ENCODE measurements at regions not wholly inside any gene's neighbourhood (a gene's known extent, or its start where the extent isn't known, plus 50 kb on each side); places are given as distances from the start of the nearest gene placed in this dataset.
"Not testable (repeated sequence)": the region's sequence is repeated elsewhere in the genome, so short reads cannot be mapped to it uniquely, and the experiment has no call there.

DNA sequence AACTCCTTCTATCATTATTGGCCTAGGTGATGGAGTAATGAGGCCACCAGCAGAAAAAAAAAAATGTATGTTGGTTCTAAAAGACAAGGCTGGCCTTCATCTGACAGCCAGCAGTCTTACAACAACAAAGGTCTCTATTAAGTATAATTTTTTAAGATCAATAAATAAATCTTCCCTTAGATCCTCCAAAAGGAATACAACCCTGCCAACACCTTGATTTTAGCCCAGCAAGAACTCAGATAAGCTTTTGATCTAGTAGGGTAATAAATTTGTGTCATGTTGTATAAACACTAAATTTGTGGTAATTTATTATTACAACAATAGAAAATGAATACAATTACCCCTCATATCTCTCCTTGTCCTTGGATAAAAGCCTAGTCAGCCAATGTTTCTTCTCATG is 633.2 kb upstream of the FAM174A start:
- DNase-seq (ENCODE audit: low read depth): no peak

DNA sequence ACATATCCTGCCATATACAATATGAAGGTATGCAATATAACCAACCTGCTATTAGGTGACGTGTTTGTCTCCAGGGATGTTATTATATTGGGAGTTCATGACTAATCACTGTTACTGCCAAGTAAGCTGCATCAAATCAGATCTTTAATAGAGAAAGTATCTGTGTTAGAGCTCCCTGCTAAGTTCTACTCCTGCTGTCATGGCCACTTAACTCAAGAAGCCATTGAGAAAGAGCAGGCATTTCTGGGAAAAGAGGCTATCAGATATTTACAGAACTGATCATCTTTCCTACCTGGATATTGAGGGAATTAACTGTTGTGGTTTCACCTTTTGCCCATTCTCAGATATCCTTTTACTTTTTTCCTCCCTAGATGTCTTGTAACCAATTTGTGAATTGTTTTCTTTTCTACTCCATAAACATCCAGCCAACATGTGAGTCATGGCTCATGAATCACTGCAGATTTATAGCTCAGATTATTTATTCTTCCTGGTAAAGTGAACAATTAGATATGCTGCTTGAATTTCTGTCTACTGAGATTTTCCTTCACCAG is 634.8 kb upstream of the FAM174A start:
- DNase-seq (ENCODE audit: low read depth): no peak

DNA sequence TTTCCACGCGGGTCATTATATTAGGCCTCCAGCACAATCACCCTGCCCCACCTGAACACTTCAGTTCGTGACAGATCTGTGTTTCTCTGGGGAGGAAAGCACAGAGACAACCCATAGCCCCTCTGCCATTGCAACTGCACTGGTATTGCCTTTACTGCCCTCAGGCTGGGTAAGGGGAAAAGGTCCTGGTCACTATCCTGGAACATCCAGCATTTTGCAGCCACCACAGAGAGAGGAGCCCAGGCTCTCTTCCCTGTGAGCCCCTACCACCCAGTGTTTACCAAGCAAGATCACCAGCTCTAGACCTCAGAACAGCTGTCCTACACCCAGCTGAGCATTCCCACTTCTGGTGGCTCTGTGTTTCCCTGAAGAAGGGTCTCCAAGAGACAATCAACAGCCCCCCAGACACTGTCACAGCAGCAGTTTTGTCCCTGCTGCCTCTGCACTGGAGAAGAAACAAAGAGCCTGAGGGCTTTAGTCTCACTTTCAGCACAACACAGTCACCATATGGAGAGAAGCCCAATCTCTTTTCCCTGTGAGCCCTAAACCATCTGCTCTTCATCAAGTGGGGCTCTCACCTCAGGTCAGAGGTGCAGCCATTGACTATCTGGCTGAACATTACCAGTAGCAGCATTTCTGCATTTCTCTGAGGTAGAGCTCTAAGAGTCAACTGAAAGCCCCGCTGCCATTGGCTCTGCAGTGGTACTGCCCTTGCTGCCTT is 655.2 kb upstream of the FAM174A start:
- DNase-seq (ENCODE audit: low read depth): no peak

DNA sequence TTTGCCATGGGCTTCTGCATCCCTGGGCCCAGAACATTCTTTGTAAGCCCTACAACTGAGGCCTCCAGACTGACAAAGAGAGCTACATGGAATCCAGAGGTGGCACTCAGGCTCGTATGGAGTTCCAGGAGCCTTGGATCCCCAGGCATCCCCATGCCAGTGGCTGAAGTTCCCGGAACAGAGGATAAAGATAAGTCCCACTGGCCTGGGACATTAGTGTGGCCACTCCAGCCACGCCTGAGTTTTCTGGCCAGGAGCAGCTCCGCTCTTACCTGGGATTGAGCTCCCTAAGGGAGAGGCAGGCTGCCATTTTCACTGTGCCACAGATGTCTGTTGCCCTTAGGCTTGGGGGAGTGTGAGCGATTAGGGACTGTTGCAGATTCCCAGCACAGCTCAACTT is 656.3 kb upstream of the FAM174A start:
- no peak for DNase-seq (ENCODE audit: low read depth)

DNA sequence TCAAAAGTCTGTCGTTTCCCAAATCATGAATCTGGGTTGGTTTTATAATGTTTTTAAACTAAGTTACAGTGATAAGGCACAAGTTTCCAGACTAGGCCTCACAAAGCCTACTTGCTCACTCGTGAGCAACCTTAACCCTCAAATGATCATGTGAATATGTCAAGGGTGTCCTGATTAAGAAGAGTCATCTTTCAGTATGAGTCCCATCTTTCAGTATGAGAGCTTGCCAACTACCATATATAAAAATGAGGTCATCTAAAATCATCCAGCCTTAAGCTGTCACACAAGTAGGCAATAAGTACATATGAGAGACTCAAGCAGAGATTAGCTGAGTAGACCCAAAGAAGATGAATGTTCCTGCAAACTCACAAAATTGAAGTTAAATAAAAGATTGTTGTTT is 668.4 kb upstream of the FAM174A start:
- no peak for DNase-seq (ENCODE audit: low read depth)

DNA sequence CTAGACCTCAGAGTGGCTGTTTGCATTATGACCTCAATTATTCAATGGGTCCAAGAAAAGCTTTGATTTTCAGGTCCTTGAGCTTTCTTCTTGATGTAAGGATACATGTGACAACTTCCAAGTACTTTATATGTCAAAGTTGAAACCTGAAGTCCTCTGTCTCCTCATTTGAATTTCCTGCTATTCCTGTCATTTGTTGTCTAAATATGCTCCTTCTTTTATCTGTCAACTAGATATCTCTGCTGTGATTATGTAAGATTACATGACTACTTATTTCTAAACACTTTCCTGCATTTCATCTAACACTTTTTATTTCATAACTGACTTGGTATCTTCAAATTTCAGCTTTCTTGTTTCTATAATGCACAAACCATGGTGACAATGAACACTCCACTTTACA is 670.0 kb upstream of the FAM174A start:
- DNase-seq (ENCODE audit: low read depth): no peak

DNA sequence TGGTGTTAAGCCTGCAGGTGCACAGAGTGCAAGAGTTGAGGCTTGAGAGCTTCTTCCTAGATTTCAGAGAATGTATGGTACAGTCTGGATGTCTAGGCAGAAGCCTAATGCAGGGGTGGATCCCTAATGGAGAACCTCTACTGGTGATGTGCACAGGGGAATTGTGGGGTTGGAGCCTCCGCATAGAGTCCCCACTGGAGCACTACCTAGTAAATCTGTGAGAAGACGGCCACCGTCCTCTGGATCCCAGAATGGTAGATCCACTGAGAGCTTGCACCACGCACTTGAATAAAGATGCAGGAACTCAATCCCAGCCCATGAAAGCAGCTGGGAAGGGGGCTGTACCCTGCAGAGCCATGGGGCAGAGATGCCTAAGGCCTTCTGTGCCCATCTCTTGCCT is 699.4 kb upstream of the FAM174A start:
- no peak for DNase-seq (ENCODE audit: low read depth)

DNA sequence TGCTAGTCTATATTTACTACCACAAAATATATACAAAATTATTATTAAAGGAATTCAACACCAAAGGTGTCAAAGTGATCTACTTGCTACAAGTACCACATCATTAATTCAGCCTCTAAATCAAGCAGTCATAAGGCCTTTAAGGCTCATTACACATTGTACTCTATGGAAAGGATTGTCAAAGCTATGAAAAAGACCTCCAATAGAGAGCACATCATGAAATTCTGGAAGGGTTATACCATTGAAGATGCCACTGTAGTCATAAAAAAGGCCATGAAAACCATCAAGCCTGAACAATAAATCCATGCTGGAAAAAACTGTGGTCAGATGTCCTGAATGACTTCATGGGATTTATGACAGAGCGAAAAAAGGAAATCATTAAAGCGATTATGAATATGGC is 708.0 kb upstream of the FAM174A start:
- DNase-seq (ENCODE audit: low read depth): no peak

DNA sequence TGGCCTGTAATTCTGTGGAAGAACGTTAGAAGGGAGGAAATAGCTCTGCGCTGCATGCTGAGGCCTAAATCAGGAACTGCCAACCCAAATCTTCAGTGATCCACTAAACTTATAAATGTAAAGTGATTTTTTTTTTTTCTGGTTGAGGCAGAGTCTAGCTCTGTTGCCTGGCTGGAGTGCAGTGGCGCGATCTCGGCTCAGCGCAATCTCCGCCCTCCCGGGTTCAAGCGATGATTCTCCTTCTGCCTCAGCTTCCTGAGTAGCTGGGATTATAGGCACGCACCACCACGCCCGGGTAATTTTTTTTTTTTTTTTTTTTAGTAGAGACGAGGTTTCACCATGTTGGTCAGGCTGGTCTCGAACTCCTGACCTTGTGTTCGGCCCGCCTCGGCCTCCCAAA is 717.4 kb upstream of the FAM174A start:
- no peak for DNase-seq (ENCODE audit: low read depth)

DNA sequence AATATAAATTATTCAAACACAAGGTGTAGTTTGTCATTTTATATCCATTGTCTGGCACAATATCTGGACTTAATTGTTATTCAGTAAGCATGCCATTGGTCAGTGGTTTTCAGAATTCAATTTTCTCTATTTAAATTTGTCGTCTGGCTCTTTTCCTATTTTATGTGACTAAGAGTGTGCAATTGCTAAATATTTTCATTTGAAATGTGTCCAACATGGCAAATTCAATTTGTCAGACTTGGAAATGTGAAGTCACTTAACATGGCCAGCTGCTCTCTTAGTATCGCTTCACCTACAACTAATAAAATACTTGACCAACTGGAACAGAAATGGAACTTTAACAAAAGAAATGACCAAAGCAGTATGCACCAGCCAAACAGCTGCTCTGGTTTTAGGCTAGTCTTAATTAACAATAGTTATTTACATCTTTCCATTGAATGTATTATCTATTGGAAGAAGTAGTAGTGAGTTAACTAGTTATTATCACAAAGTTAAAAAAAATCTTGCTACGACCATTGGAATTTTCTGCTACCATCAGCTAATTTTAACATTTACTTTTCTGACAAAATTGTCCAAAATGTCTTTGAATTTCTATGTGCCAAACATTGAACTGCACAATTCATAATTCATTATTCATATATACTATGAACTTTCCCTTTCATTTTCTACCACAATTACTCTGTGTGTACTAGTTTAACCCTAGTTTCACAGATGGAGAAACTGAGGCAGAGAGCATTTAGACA is 720.7 kb upstream of the FAM174A start:
- no peak for DNase-seq (ENCODE audit: low read depth)

DNA sequence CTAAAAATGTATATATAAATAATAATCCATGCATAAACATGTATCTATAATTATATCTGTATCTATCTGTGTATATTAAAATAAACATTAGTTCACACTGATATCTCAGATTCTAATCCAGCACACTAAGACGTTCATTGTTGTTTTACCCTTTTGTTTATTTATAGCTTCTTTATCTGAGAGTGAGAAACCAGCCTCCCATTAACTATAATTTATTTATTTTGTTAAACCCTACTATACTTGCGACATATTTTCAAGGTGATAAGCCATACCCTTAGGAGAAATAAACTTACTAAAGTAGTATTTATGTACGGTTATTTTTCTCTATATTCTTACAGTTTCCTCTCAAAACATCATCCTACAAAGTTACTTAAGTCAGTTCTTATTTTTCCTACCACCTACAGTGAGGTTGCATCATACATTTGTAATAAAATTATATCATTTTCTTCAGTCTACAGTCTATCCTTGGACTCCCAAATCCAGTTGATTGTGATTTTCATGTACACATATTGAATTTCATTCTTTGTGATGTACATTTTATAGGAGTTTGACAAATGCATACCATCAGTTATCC is 726.4 kb upstream of the FAM174A start:
- no peak for DNase-seq (ENCODE audit: low read depth)

DNA sequence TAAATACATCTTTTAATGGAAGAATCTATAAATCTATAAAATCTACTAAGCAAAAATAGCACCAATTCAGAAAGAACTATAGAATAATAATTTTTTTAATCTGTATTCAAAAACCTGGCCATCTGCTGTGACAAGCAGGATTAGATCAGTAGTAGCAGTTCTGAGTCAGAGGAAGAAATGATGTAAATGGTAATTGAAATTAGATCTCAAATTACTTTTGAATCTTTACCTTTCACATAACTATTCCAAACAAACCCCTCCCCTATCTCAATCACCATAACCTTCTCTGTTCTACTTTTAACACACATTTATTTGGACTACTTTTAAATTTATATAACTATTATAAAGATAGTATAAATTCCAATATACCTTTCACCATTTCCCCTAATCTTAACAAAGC is 727.8 kb upstream of the FAM174A start:
- no peak for DNase-seq (ENCODE audit: low read depth)

DNA sequence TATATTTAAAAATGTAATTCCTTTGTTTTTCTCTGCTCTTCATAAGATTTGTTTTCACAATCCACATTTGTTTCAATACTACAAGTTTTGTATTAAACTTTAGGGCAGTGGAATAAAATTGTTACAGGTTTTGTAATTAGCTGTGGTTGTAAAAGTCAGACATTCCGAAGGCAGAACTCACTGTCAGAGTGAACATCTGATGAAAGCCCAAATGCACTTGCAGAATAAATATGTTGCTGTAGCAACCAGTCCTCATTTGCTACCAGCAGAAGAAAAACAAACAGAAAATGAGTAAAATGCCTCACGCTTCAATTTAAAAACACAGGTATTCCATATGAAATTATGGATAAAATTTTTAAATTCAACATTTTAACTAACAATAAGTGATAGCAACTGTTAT is 740.1 kb upstream of the FAM174A start:
- DNase-seq (ENCODE audit: low read depth): no peak

DNA sequence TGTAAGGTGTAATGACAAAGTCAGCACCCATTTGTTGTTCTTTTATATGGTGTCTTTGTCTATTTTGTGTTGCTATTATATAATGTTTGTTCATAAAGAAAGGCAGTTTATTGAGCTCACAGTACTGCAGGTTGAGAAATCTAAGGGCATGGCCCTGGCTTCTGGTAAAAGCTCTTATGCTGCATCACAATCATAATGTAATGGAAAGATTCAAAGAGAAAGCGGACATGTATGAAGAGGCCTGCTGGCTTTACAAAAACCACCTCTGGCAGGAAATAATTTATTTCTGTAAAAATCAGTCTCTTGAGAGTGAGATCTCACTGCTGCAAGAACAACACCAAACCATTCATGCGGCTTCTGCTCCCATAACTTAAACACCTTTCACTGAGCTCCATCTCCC is 746.7 kb upstream of the FAM174A start:
- DNase-seq (ENCODE audit: low read depth): no peak

DNA sequence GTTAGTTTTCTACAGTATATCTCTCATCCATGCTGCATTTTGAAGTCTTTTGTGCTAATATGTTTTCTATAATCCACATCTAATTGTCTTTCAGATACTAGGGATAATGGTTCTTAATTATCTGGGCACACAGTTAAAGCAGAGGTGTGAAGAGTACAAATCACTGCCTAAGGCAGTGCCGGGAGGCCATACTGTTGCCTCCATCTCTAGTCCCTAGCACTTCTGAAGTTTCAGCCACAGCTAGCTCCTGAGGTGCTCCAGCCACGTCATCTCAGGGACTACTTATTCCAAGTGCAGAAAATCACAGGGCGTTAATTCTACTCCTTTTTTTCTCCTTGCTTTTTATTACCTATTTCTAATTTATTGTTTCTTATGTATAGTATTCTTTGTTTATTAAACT is 760.0 kb upstream of the FAM174A start:
- DNase-seq (ENCODE audit: low read depth): no peak

DNA sequence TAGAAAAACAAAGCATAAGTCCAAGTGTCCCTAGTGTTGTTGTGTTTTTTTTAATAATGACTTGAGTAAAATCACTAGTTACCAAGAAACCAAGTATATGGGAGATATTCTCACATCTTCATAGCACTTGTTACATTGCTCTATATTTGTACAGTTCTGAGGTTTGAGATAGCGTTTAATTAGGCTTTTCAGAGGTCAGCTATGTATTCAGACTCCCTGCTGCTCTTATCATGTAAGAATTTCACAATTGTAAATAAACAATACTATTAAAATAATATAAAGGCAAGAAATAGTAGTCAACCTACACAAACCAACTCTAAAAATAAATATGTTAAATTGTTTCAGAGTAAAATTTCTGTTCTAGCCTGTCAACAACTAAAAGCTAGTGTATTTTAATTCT is 761.9 kb upstream of the FAM174A start:
- no peak for DNase-seq (ENCODE audit: low read depth)

DNA sequence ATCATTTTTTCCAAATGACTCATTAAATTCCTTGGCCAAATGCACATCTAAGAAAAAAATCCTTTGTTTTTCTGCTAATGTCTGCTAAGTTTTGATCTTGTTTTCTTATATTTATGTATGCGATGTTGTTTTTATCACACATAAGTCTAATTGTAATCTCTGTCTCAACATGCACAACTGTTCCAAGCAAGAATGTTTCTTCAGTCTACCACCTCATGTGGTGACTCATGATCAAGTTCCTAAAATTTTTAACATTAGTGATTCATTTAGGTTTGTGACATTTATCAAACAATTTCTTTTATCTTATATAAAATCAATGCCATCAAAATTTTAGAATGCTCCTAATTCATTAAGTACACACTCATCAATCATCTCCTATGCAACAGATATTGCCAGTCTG is 763.9 kb upstream of the FAM174A start:
- no peak for DNase-seq (ENCODE audit: low read depth)

DNA sequence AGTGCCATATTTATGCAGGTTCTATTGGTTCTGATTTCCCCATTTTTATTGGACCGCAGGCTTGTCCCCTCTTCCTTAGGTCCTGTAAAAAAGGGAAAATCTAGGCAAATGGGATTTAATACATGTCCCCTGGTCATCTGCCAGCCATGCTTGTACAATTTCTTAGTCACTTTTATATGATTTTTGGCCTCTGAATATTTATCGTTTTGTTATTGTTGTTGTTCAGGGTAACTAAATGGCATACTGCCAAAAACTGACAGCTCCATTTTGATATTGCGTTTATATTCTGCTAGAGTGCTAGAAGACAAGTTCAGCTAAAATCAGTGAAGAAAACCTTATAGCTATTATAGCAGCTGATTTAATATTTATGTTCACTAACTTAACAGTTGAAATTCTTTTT is 770.2 kb upstream of the FAM174A start:
- no peak for DNase-seq (ENCODE audit: low read depth)

DNA sequence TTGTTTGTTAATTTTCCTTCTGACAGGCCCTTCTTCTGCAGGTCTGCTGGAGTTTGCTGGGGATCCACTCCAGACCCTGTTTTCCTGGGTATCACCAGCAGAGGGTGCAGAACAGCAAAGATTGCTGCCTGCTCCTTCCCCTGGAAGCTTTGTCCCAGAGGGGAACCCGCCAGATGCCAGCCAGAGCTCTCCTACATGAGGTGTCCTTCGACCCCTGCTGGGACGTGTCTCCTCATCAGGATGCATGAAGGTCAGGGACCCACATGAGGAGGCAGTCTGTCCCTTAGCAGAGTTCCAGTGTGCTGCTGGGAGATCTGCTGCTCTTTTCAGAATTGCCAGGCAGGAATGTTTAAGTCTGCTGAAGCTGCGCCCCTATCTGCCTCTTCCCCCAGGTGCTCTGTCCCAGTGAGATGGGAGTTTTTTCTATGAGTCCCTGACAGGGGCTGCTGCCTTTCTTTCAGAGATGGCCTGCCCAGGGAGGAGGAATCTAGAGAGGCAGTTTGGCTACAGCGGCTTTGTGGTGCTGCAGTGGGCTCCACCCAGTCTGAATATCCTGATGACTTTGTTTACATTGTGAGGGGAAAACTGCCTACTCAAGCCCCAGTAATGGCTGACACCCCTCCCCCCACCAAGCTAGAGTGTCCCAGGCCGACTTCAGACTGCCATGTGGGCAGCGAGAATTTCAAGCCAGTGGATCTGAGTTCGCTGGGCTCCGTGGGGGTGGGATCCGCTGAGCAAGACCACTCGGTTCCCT is 772.0 kb upstream of the FAM174A start:
- DNase-seq (ENCODE audit: low read depth): no peak

DNA sequence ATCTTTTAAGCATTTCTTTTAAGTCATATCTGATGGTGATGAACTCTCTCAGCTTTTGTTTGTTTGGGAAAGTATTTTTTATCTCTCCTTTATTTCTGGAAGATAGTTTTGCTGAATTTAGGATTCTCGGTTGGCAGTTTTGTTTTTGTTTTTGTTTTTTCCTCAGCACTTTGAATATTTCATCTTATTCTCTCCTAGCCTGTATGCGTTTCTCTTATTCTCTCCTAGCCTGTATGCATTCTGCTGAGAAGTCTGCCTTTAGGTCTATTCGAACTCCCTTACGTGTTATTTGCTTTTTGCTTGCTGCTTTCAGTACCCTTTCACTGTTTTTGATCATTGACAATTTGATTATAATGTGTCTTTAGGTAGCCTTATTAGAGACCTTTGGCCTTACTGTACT is 787.8 kb upstream of the FAM174A start:
- no peak for DNase-seq (ENCODE audit: low read depth)

DNA sequence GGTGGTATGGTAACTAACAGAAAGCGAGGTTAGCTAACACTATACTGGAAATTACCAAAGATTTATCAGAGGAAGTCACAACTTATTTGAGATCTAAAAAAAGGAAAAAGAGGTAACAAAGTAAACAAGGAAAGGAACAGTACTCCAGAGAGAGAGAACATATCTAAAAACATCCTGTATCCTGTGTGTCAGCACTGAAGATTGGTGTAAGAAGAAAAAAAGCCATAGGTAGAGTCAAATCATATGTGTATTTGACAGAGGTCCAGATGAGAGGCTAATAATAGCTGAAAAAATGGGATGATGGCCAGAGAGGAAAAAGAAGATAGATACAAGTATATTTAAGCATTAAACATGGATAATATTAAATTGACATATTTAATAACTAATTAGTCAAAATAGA is 802.0 kb upstream of the FAM174A start:
- DNase-seq (ENCODE audit: low read depth): not testable (repeated sequence)

DNA sequence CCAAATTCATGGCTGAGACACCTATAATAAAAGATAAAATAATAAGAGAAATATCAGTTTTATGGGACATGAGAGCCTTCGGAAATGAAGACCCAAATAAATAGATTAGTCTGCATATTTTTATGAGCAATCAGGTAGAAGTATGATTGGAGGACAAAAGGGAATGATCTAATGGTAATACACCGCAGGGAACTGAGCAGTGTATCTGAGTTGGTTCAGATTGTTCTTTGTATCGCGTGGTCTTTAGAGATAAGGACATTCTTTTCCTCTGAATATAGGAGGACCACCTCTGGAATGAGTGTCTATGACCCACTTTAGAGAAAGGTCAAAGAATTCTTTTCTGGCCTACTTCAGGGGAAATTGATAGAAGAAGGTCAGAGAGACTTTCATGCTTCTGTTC is 801.8 kb upstream of the CHD1 start:
- not testable (repeated sequence) for DNase-seq (ENCODE audit: low read depth)

All from HS-27A (cell line).